ENCODE measurements at regions not wholly inside any gene's neighbourhood (a gene's known extent, or its start where the extent isn't known, plus 50 kb on each side); places are given as distances from the start of the nearest gene placed in this dataset.

DNA sequence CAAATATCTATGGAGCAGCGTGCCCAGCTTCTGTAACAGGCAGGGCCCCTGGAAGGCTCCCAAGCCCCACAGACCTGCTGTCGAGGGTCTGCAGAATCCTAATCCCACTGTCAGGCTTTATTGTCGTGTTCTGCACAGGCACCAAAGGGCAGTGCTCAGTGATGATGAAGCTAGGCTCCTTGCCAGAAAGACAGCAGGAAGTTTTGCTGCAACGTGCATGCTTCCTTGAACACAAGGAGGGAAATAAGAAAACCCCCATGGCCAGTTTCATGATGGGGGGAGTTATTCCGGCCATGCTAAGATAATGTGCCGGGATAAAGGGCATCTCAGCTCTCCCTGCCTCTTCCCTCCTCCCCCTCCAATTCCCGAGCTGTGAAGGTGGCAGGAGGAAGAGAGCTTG is 109.4 kb upstream of the KCNG1 start:
- TF ChIP-seq, protein P1, sequence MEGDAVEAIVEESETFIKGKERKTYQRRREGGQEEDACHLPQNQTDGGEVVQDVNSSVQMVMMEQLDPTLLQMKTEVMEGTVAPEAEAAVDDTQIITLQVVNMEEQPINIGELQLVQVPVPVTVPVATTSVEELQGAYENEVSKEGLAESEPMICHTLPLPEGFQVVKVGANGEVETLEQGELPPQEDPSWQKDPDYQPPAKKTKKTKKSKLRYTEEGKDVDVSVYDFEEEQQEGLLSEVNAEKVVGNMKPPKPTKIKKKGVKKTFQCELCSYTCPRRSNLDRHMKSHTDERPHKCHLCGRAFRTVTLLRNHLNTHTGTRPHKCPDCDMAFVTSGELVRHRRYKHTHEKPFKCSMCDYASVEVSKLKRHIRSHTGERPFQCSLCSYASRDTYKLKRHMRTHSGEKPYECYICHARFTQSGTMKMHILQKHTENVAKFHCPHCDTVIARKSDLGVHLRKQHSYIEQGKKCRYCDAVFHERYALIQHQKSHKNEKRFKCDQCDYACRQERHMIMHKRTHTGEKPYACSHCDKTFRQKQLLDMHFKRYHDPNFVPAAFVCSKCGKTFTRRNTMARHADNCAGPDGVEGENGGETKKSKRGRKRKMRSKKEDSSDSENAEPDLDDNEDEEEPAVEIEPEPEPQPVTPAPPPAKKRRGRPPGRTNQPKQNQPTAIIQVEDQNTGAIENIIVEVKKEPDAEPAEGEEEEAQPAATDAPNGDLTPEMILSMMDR (IDR thresholded peaks at IDR 0.05; ENCODE audit: control insufficient read depth, insufficient read depth, low read depth, low read length, missing control alignments) = no peak
- no peak overlapping the region for H3K4me3 ChIP-seq (ENCODE audit: control insufficient read depth, low read depth, low read length)
- no peak for DNase-seq (ENCODE audit: low read depth)

DNA sequence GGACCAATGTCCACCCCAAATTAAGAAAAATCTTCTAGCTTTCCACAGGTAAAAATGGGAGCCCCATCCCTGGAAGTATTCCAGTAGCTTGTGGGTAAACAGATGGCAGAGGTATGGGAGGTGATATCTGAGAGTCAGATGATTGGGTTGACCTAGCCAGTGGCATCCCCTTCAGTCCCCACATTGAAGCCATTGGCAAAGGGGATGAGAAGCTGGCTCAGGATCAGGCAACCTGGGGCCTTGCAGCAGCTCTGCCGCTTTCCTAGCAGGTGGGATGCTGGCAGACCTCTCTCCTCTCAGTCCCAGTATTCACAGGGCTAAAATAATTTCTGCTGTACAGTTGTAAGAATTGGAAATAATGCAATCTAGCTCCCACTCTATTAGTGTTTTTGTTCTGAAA is 108.9 kb upstream of the KCNG1 start:
- H3K4me3 ChIP-seq (ENCODE audit: control insufficient read depth, low read depth, low read length) = no peak overlapping the region
- TF ChIP-seq, protein P1 (IDR thresholded peaks at IDR 0.05; ENCODE audit: control insufficient read depth, insufficient read depth, low read depth, low read length, missing control alignments) = no peak
- DNase-seq (ENCODE audit: low read depth) = no peak

DNA sequence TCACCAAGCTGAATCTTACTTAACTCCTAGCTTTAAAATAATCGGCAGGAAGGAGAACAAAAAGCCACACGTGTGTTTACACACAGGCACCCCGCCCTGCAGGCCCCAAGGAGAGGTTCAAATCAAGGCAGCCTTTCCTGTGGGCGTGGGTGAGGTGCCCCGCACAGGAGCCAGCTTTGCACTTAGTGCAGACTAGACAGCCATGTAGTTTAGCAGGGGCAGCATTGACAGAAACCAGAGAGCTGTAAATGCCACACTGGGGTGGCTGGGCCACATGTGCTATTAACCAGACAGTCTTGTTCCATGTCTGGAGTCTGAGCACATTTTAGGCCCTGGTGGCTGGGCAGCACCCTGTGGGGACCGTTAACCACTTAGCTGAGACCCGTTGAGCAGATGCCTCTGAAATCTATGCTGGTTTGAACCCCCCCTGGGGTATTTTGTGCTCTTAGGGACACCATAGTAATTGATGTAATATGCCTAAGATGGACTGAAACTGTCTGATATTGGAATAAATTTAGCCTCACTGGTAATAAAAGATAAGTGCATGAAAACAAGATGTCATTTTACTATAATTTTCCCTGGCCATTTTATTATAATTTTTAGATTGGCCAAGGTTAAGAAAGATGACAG is 106.4 kb upstream of the KCNG1 start:
- TF ChIP-seq, protein P1 (IDR thresholded peaks at IDR 0.05; ENCODE audit: control insufficient read depth, insufficient read depth, low read depth, low read length, missing control alignments) = no peak
- DNase-seq (ENCODE audit: low read depth) = no peak

DNA sequence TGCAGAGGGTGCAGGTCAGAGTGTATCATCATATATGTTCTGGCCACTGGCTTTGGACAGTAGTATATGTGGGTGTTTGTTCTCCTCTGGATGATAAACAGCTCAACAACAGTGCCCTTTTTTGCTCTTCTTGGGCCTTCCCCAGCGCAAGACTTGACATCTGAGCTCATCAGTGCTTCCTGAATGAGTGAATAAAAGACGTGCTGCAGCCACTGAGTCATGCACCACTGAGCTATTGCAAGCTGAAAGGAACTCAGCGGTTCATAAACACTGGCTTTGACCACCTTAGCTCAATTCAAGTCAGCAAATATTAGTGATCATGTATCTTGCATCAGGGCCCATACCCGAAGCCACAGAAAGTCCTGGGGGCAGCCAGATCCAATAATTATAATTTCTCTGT is 105.3 kb upstream of the KCNG1 start:
- TF ChIP-seq, protein P1 (IDR thresholded peaks at IDR 0.05; ENCODE audit: control insufficient read depth, insufficient read depth, low read depth, low read length, missing control alignments) = no peak
- H3K4me3 ChIP-seq (ENCODE audit: control insufficient read depth, low read depth, low read length) = no peak overlapping the region
- DNase-seq (ENCODE audit: low read depth) = peak; percentile 52

More for the DNA sequence above, 106.4 kb upstream of the KCNG1 start:
- no peak overlapping the region for H3K4me3 ChIP-seq (ENCODE audit: control insufficient read depth, low read depth, low read length)

DNA sequence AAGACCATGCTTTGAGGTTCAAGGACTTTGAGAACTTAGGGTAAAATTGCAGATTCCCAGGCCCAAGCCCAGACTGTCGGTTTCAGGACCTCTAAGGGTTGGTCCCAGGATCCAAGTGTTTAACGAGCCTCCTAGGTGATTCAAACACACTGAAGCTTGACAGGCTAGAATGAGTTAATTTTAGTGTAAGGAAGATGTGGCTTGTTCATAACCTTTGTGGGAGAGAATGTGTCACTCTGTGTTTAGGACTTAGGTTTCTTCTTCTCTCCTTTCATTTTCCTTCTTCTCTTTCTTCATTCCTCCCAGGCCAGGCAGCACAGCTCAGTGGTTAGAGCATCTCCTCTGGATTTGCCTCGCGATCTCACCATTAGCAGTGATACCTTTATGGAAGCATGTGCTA is 104.8 kb upstream of the KCNG1 start:
- TF ChIP-seq, protein P1 (IDR thresholded peaks at IDR 0.05; ENCODE audit: control insufficient read depth, insufficient read depth, low read depth, low read length, missing control alignments) = no peak
- DNase-seq (ENCODE audit: low read depth) = no peak

DNA sequence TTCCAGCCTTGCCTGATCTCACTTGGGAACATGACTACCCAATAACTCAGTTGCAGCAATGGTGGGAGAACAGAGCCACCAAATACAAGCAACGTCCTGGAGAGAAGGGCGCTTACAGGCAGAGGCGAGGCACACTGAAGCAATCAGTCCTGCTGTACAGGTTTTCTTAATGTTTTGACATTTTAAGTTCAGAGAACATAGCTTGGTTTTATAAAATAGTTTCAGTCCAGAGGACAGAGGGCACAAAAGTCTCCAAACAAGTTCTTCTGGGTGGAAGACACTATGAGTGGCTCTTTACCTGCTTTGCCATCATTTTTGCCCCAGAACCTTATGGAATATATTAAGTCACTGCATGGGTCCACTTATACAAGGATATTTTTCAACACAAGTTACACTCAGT is 103.4 kb upstream of the KCNG1 start:
- no peak for DNase-seq (ENCODE audit: low read depth)

More for the DNA sequence above, 104.8 kb upstream of the KCNG1 start:
- H3K4me3 ChIP-seq (ENCODE audit: control insufficient read depth, low read depth, low read length) = no peak overlapping the region

More for the DNA sequence above, 103.4 kb upstream of the KCNG1 start:
- H3K4me3 ChIP-seq (ENCODE audit: control insufficient read depth, low read depth, low read length) = no peak overlapping the region
- TF ChIP-seq, protein P1 (IDR thresholded peaks at IDR 0.05; ENCODE audit: control insufficient read depth, insufficient read depth, low read depth, low read length, missing control alignments) = no peak

Measured in AG09309 (cell line).